ENCODE measurements at regions not wholly inside any gene's neighbourhood (a gene's known extent, or its start where the extent isn't known, plus 50 kb on each side); places are given as distances from the start of the nearest gene placed in this dataset.
"Not testable (repeated sequence)": the region's sequence is repeated elsewhere in the genome, so short reads cannot be mapped to it uniquely, and the experiment has no call there.

- DNase-seq, result peak in 3 of 58 donors; percentile 1 to 13 (median 2)
Observed at GRCh38 chr21:27917966-27918365, 951.1 kb upstream of the ADAMTS5 start.

DNA sequence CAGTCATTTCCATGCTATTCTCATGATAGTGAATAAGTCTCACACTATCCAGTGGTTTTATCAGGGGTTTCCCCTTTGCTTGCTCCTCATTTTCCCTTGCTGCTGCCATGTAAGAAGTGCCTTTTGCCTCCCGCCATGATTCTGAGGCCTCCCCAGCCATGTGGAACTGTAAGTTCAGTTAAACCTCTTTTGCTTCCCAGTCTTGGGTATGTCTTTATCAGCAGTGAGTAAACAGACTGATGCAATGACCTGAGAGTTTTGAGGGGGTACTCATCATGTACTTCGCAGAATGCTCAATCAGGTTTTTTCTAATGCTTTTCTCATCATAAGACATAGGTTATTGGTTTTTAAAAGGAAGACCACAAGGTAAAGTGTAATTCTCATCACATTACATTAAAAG, 949.4 kb upstream of the ADAMTS5 start:
- not testable (repeated sequence) for DNase-seq

DNA sequence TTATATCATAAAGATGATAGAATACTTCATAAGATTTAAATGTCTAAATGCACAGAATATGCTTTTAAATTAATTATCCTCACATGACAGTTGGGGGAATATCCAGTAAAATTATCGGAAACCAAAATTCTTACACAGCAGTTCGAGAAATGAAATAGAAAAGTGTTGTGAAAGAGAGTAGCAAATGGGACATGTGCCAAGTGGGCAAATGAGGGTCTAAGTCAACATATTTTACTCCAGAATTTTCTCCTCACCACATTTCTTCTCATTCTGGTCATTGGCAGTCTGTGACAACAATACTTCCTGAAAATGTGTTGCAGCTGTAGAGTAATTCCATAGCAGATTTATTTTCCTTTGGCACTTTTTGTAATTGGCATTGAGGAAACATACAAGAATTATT, 945.2 kb upstream of the ADAMTS5 start:
- DNase-seq, result not testable (repeated sequence)

DNA sequence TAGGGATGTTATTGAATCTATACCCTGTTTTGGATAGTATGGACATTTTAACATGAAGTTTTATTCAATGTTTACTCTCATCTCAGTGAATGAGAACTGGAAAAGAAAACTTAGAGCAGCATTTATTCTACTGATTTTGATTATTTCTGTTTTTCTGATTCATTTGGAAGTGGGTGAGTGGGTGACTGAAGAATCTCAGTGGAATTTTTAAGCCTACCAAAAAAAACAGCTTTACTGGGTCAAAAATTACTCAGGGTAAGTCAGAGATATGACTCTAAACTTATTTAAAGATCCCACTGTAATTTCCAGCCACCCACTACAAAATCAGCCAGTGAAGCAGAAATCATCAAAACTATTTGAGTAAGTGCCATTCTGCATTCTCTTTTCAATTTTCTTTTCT, 942.6 kb upstream of the ADAMTS5 start:
- not testable (repeated sequence) for DNase-seq

DNA sequence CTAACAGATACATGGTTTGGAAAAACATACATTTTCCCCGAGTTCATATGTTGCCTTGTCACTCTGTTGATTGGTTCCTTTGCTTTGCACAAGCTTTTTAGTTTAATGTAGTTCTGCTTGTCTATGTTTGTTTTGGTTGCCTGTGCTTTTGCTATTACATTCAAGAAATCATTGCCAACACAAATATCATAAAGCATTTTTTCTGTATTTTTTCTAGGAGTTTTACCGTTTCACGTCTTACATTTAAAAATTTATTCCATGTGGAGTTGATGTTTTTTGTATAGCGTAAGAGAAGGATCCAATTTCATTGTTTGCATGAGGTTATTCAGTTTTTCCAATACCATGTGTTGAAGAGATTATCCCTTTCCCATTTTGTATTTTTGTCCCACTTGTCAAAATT, 941.9 kb upstream of the ADAMTS5 start:
- not testable (repeated sequence) for DNase-seq

DNA sequence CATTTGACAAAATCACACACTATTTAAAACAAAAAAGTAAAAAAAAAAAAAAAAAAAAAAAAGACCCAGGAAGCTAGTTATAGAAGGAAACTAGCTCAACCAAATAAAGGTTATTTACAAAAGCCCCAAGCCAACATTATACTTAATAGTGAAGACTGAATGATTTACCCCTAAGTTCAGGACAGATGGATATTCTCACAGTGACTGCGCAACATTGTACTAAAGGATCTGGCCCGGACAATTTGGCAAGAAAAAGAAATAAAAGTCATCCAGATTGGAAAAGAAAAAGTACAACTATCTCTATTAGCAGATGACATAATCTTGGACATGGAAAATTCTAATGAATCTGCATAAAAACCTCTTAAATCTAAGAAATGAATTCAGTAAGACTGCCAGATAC, 936.0 kb upstream of the ADAMTS5 start:
- DNase-seq, result not testable (repeated sequence)

DNA sequence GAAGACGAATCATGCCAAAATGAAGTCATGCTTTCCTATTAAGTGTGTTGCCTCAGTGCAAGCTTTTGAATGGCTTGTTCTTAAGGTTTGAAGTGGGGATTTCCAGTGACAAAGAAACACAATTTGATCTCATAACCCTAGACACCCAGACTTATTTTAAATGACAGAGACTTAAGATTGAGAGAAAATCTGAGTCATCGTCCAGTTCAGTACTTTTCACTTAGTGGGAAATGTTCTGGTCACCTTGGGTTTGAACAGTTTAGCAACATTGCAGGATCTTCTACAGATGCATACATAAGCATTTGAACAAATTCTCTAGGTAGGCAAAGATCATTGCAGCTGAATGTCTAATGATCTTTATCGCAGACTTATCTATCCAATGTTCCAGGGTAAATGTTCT, 926.7 kb upstream of the ADAMTS5 start:
- DNase-seq, result not testable (repeated sequence)

- DNase-seq, result not testable (repeated sequence)
Observed at GRCh38 chr21:27891495-27891894, 924.6 kb upstream of the ADAMTS5 start.

GRCh38 chr21:27887808-27888455, 921.0 kb upstream of the ADAMTS5 start:
- not testable (repeated sequence) for DNase-seq

GRCh38 chr21:27885296-27885711, 918.4 kb upstream of the ADAMTS5 start:
- peak in 1 of 58 donors; percentile 4 for DNase-seq

DNA sequence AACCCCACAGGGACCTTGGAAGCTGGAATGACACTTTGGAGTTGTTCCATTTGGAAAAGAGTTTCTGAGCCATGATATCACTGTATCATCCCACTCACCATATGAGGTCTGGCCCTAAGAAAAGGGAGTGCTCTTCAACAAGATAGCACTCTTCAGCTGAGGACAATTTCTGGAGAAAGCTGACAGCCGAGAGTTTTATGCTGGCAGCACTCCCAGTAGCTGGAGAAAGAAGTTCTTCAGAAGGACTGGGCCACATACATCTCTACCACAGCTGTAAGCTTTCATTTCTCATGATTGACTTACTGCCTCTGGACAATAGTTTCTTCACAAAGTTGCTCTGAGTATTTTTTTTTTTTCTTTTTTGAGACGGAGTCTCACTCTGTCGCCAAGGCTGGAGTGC, 914.4 kb upstream of the ADAMTS5 start:
- DNase-seq, result peak in 1 of 58 donors; percentile 0

- DNase-seq, result not testable (repeated sequence)
Observed at GRCh38 chr21:27872411-27872810, 905.5 kb upstream of the ADAMTS5 start.

DNA sequence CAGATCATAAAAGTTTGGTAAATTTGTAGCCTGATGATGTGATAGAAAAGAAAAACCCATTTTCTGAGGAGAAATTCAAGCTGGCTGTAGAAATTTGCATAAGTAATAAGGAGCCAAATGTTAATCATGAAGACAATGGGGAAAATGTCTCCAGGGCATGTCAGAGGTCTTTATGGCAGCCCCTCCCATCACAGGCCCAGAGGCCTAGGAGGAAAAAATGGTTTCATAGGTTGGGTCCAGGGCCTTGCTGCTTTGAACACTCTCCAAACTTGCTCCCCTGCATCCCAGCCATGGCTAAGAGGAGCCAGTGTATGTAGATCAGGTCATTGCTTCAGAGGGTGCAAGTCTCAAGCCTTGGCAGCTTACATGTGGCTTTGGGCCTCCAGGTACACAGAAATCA, 903.9 kb upstream of the ADAMTS5 start:
- not testable (repeated sequence) for DNase-seq

GRCh38 chr21:27860314-27860955, 893.5 kb upstream of the ADAMTS5 start:
- DNase-seq, result not testable (repeated sequence)

DNA sequence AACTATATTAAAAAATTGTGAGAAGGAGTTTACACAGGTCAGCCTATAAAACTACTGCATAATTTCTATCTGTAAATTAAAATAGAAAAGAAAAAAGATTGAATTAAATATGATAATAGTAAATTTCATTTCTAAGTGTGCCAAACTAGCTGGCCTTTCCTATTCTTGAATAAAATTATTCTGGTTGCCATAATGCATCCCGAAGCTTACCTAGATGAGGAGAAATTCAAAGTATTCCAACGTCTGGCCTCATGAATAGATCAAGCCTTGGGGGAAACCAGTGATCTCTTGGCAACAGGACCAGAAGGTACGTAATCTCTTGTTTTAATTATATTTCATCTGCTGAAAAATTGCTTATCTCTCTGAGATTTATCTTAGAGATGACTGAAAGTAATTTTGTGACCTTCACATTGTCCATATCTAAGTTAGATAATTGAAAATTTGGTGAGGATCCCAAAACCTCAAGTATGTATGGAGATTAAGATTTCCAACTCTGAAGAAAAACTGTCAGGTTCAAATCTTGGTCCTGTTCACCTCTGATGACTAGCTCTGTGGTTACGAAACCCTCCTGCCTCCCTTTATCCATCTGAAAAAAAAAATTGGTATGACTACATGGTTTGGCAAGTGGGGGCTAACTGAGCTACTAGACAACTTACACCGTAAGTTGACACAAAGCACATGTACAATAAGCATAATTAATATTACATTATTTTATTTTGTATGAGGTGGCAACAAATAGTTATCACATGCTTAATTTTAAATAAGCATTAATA, 891.4 kb upstream of the ADAMTS5 start:
- DNase-seq, result not testable (repeated sequence)

DNA sequence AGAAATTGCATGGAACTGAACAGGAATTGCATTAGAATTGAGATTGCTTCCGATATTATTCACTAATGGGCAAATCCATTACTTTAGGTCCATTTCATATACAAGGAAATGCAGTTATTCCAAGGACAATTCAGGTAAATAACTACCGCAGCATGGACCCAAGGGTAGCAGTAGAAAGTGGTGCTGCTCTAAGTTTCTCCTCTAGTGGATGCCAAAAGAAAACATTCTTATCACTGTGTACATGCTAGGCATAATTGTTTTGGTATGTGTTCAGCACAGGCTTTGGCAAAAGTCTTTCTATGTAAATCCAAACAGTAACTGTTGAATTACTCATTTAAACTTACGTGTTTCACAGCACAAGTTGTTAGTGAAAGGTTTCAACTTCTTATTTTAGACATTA, 890.1 kb upstream of the ADAMTS5 start:
- not testable (repeated sequence) for DNase-seq

GRCh38 chr21:27841084-27841672, 874.3 kb upstream of the ADAMTS5 start:
- DNase-seq, result no peak

DNA sequence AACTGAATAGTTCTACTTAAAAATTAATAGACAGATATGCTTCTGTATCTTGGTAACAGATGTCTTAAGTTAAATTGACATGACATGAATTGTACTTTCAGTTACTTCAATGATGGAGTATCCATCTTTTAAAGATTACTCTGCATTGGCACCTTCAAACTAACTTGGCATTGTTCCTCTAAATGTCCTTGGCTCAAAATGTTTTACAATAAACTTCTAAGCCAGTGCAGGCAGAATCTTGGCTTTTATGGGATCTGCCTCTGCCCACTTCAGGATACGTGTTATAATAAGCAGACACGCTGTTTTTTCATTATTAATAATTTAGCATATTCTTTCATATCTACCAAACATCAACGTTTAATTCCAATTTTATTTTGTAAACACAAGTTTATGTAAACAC, 873.4 kb upstream of the ADAMTS5 start:
- DNase-seq, result no peak

GRCh38 chr21:27839512-27840115, 872.7 kb upstream of the ADAMTS5 start:
- no peak for DNase-seq

DNA sequence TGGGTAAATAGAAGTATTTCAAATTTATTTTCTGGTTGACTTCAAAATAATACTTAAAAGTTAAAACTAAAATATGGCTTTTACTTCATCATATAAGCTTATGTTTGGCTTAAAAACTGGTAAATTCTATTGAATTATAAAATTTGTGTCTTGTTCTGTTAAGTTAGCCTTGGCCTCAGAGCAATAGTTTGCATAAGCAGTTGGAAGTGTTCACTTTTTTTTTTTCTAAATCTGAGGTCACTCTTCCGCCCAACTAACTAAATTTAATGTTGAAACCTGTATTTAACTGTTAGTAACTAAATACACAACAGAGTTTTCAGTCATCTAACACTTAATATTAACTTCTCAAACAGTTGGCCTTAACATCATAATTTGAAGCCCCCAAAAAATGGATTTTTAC, 871.7 kb upstream of the ADAMTS5 start:
- DNase-seq, result no peak

GRCh38 chr21:27837936-27838335, 871.0 kb upstream of the ADAMTS5 start:
- no peak for DNase-seq
